ENCODE measurements at regions not wholly inside any gene's neighbourhood (a gene's known extent, or its start where the extent isn't known, plus 50 kb on each side); places are given as distances from the start of the nearest gene placed in this dataset.
"Not testable (repeated sequence)": the region's sequence is repeated elsewhere in the genome, so short reads cannot be mapped to it uniquely, and the experiment has no call there.

DNA sequence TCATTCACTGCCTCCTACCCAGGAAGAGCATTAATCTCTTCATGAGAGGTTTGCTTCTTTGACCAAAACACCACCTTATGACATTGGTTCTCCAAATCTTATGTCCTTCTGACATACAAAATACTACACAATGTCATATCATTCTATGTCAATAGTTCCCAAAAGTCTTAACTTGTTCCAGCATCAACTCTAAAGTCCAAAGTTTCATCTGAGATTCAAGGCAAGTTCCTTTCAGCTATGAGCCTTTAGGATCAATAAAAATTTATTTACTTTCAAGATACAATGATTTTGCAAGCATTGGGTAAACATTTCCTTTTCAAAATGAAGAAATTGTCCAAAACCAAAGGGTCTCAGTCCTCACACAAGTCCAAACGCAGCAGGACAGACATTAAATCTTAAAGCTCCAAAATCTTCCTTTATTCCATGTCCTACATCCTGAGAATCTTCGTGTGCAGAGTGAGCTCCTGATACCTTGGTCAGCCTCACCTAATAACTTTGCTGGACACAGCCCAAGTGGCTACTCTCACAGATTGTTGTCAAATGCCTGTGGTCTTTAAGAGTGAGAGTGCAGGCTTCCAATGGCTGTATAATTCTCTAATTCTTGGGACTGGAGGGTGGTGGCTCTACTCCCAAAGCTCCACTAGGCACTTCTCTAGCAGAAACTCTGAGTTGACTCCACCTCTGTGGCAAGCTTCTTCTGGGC is 1668.2 kb downstream of the HACE1 start:
- DNase-seq: no peak

DNA sequence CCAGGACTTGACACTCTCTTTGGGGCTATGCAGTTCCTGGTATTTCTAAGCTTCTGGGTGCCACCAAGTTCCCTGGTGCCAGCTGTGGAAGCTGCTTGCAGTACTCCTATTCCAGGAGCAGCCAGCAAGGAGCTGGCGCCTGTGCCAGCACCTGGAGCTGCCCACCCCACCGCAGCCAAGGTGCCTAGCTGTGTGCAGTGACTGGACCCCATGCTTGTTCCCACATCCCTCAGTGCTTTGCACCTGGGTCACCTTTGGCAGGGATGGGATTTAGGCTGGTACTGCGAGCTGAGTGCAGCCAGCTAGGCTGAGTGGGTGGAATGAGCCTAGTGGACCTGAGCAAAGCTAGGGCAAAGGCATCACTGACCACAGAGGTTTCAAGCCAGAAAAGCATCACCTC is 1674.9 kb downstream of the HACE1 start:
- no peak for DNase-seq

DNA sequence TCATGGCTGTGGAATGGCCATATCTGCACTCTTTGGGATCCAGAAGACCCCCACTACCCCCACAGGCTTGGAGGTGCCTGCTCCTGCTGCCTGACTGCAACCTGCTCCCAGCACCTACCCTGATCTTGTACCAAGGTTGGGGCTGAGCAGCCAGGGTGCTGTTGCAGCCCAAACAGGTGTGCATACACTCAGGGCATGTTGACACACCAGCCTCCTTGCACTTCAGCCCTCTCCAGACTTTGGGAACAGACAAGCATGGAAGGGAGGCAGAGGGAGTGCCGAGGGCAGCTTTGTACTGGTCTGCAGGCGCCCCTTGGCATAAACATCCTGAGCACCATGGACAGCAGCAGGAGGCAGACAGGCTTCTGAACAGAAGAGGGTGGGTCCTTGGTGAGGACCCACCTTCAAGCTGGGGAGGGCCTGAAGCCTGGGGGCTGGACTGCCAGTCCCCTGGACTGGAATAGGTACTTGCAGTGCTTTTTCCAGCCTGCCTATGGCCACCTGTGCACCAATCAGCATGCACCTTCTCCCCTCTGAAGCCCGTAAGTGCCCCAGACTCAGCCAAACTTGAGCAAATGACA is 1675.8 kb downstream of the HACE1 start:
- DNase-seq: no peak

DNA sequence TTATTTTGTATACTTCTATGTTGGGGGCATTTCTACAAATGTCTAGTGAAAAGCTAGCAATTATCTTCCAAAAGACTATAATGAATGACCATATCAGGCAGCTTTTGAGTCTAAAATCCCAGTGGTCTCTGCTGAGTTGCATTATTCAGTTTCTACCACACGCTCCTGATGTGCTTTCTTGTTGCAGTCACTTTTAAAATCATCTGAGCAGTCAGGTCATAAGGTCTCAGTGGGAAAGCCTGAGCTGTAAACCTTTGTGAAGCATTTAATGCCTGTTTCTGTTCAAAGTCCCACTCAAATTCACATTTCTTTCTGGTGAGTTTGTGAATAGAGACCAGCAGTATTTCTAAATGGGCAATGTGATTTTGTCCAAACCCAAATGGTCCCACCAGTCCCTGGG is 1681.5 kb downstream of the HACE1 start:
- no peak for DNase-seq

DNA sequence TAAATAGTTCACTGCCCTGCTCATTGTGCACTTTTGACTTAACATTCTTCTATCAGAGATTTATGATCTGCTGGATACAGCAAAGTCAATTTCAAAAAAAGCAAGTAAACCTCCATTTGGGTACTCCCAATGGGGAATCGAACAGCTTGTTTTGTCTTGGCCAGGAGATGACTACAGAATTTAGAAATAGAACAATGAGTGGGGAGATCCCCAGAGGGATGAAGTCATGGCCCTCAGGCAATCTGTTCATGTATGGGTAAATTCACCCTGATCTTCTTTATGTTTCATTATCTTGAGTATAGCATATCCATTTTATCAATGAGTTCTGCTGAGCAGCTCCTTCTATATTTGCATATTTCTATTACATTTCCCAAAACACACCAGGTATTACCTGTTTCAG is 1681.9 kb downstream of the HACE1 start:
- no peak for DNase-seq

DNA sequence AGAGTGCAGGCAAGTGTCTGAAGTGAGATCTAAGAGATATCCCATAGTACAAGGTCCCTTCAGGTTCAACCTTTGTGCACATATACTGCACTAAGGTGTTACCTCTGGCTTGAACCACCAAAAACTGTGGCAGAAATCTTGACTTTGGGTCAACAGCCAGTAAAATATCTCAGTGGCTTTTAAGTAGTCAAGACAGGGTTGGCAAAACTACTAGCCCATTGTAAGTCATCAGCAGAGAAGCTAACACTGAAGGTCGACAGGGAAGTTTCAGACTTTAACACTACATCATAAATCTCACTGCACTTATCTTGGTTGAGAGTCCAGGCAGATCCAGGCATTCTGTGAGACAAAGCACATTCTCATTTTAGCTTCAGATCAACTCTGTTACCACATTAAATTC is 1684.7 kb downstream of the HACE1 start:
- no peak for DNase-seq

DNA sequence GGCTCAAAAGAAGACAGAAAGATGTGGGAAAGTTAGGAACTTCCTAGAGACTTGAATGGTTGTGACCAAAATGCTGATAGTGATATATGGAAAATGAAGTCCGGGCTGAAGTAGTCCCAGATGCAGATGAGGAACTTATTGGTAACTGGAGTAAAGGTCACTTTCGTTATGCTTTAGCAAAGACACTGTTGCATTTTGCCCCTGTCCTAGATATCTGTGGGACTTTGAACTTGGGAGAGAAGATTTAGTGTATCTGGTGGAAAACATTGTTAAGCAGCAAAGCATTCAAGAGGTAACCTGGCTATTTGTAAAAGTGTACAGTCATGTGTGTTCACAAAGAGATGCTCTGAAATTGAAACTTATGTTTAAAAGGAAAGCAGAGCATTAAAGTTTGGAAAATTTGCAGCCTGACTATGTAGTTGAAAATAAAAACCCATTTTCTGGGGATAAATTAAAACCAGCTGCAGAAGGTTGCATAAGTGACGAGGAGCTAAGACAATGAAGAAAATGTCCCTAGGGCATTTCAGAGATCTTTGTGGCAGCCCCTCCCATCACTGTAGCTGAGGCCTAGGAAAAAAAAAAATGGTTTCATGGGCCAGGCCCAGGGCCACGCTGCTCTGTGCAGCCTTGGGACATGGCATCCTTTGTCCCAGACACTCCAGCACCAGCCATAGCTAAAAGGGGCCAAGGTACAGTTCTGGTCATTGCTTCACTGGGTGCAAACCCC is 1692.2 kb downstream of the HACE1 start:
- DNase-seq: no peak

DNA sequence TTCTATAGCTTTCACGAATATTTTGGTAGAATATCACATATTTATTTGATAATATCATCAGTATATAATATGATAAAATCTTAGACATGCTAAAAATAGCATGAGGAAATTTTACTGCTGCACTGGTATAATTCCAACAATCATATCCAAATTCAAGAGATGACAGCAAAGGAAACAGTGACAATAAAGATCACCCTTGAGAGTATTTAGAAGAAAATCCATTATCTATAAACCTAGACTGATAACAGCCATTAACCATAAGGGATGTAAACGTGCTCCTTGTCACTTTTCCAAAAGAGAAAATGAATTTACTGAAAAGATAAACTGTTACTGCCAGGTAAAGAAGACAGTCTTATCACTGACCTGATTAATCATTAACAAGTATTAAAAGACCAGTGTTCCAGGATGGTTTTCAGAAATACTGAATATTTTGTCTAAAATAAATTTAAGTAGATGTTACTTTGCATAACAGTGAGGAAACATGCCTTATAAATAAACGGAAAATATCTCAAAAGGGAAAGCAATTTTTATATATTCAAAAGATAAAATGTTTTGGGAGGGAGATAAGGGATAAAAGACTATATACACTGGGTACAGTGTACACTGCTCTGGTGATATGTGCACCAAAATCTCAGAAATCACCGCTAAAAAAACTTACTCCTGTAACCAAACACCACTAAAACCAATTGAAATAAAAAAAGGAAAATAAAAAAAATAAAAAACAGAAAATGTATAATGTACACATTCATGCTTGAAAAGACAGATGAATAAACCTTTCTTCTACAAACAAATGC is 1704.7 kb downstream of the HACE1 start:
- DNase-seq: no peak

DNA sequence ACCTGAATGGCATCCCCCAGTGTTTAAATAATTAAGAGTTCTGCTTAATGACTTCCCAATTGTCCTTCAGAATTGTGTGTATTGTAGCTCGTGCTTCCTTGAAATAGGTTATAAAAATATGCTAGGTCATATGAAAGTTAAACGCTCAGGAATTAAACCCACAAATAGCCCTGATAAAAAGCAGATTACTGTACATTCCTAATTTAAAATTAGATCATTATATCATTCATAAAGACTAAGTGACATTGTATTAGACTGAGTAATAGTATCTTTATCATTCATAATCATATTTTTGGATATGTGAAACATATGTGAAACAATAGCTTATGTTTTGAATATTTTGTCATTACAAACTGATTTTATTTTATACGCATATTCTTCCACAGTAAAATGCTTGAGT is 1706.7 kb downstream of the HACE1 start:
- DNase-seq: no peak

DNA sequence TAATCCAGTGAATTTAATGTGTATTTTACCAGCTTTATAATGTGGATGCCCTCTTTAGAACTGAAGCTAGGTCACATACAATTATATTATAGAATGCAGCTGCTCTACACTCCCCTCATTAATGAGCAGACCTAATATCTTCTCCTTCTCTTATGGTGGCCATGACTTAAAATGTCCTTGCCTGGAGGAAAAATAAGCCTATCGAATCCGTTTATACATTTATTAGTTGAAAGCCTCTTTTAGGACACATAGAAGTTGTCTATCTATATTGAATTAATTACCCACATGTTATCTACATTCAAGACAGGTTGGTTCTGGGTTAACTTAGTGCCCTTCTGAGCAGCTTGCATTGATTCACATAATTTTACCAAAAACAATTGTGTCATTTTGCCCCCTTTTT is 1716.8 kb downstream of the HACE1 start:
- DNase-seq: no peak

DNA sequence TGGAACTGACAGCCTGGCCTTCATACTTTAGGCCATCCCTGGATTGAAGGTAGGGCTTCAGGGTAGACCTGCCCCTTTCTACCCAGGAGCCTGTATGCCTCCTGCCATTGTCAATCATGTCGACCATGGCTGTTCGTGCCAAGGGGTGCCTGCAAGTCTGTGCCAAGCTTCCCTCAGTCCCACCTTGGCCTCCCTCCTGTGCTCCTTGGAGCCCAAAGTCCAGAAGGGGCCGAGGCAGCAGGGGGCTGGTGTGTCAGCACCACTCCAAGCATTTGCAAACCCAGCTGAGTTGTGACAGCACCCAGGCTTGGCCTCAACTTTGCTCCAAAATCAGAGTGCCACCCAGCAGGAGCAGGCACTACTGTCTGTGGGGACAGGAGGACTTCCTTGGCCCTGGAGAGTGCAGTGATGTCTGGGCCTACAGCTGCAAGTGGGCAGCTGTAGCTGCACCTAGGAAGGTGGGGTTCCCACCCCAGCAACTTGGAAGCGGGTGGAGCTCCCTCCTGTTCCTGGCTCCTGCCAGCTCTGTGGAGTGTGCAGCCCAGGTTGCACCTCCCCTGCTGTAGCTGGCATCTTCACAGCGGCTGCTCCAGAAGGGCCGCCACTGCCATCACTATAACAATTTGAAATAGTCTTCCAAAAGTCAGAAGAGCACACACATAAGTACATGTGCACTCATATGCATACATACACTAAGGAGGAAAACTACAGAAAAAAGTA is 1719.3 kb downstream of the HACE1 start:
- DNase-seq: no peak

DNA sequence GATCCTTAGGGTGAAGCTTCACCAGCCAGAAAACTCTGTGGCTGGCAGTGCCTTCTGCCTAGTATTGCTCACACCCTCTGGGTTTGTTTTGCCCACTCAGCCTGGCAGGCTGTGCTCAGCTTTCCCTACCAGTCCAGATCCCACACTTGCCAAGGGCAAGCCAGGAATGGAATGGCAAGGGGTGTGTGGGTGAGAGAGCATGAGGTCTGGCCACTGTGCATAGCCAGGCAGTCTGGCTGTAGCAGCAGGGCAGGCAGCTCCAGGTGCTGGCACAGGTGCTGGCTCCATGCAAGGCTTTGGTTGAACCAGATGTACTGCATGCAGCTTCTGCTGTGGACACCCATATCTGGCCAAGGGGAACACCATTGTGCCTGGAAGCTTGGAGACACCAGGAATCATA is 1720.3 kb downstream of the HACE1 start:
- no peak for DNase-seq

DNA sequence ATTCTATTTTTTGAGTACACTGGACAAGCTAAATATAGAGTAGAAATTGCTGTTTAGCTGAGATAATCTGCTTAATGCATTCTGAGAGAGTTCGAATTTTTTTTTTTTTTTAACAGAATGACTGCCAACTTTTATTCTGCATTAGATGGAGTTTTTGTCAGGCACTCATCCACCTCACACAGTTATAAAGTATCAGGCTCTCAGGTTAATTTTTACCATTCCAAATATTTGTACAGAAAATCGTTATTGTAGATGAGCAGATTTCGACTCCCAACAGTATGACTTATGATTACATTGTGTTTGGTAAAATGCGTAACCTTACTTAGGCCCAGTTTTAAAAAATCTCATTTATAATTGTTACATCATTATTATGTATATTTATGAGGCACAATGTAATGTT is 1731.0 kb downstream of the GRIK2 start:
- no peak for DNase-seq

DNA sequence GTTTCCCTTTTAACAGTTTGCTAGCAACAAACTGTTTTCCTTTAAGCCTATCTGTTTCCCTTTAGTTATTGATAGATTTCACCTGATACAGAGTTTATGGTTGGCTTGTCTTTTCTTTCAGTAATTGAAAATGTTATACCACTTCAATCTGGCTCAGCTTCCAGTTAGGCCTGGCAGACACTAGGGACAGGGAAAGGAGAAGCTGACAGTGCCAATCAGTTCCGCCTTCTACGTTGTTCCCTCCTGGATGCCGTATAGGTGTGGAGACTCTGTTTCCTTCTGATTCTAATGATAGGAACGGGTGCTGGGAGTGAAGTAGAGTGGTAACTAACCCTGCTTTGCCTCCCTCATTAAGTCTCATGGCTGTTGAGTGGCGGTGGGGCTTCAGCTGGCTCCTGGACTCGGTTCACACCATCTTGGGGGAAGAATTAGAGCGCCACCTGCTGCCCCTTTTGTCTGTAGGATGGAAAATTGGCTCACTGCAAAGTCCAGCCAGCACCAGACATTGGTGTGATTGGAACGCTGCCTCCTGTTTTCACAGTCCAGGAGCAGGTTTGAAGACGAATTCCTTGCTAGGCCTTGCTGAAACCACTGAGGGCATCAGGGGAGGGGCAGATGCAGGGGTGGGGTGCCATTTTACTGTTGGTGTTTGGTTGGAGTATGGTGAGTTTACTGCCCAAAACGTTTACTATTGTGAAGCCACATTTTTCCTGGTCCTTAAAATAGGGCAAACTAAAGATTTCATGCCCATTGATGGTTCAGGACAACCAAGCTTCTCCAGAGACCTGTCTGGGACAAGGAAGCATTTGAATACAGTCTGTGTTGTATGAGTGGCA is 1729.5 kb downstream of the GRIK2 start:
- peak in 18 of 51 donors; percentile 0 to 50 (median 6) for DNase-seq

DNA sequence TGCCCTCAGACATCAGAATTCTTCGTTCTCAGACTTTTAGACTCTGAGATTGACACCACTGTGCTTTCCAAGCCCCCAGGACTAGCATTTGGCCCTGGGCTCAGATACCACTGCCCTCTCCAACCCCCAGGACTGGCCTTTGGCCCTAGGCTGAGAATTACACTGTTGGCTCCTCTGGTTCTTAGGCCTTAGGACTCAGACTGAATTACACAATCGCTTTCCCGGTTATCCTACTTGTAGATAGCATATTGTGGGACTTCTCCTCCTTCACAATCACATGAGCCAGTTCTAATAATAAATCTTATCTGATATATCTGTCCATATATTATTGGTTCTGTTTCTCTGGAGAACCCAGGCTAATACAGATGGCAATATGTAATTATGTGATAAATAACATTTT is 1725.5 kb downstream of the GRIK2 start:
- no peak for DNase-seq

DNA sequence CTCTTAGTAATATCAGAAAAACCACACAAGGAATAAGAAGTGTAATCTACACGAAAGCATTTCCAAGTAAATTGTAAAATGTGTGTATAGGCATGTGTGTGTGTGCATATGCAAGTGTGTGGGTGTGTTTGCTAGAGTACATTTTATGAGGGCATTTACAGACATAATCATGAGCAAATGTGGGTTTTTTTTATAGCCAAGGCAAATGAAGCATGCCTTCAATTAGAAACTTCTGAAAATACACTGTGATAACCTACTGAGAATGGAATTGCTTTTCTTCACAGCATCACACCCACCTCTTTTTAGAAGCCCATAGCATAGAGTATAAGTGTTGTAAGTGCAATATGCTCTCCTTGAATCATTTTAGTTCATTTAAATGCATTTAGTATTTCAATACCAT is 1721.1 kb downstream of the GRIK2 start:
- DNase-seq: no peak

DNA sequence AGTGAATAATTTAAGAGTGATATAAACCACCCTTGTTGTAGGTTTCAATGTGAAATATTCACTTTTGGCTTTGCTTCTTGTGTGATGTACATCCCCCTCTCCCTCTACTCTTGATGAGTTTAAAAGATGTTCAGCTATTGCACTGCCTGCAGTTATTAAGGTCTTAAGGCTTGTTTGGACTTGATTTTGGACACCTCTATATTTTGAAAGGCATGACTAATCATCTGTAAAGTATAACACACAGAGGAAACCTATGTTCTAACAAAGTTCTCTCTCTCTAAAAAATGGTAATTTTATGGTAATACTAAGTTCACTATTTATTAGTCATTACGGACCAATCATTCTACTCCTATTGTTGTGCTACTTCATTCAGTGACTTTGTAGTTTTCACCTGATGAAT is 1719.9 kb downstream of the GRIK2 start:
- no peak for DNase-seq

DNA sequence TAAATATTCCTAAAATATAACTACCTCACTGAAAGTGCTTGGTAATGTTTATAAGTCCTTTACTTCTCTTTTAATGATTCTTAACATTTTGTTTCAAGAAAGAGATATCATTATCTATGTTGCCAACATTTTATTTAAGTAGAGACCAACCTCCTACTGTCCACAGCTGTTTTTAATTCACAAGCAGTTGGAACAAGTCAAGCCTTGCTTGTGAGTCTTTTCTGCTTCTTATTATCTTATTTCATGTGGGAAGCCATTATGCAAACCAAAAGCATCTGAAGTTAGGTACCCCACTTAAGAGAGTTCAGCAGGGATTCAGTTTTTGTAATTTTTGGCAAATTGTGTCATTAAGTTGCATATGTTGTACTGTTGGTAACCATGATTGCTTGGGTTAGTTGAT is 1714.5 kb downstream of the GRIK2 start:
- no peak for DNase-seq

DNA sequence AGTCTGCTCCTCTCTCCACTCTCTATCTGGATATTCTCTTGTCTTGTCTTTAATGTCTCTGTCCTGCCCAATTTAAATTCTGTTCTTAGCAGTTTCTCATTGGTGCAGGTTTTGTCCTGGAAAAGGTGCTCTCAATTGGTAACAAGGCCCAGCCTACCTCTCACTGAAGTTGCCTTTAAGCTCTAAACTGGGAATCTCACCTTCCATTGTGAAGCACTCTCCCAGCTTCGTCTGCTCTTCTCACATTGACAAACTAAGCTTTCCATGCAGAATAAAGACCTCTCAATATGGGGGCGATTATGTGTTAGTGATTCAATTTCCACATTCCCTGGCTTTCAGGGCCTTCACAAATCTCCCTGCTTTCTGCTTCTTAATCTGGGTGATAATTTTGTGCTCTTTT is 1712.2 kb downstream of the GRIK2 start:
- DNase-seq: no peak

DNA sequence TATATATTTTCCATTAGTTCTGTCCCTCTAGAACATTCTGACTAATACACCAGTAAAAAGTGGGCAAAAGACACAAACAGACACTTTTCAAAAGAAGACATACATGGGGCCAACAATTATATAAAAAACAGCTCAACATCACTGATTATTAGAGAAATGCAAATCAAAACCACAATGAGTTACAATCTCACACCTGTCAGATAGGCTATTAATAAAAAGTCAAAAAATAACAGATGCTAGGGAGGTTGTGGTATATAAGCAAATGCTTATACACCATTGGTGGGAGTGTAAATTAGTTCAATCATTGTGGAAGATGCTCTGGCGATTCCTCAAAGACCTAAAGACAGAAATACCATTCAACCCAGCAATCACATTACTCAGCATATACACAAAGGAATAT is 1707.8 kb downstream of the GRIK2 start:
- DNase-seq: no peak

DNA sequence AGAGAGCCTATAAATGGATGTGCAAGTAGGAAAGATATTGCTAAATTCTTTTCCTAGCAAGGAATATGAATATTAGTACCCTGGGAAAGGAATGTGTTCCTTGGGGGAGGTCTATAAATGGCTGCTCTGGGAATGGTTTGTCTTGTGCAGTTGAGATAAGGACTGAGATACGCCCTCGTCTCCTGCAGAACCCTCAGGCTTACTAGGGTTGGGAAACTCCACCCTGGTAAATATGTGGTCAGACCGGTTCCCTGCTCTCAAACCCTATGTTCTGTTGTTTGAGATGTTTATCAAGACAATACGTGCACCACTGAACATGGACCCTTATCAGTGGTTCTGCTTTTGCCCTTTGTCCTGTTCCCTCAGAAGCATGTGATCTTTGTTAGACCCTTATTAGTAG is 1698.9 kb downstream of the GRIK2 start:
- not testable (repeated sequence) for DNase-seq
